ENCODE measurements at regions not wholly inside any gene's neighbourhood (a gene's known extent, or its start where the extent isn't known, plus 50 kb on each side); places are given as distances from the start of the nearest gene placed in this dataset.
"Not testable (repeated sequence)": the region's sequence is repeated elsewhere in the genome, so short reads cannot be mapped to it uniquely, and the experiment has no call there.

DNA sequence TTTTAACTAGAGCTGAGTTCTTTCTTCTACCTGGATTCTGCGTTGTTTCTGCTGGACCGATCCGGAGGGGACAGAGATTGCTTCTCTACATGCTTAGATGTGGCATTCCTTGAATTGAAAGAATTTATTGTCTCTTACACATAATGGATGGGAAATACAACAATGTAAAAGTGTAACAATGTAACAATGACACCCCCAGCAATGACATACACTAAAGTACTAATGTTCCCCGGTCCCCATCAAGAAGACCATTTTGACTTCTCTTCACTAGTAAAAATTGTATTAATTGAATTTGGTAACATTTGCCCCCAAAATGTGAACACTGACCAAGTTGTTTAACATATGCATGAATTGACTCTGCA is 760.2 kb downstream of the TAF11L14 start:
- H3K9me3 ChIP-seq (ENCODE audit: control insufficient read depth in 3 of 3, low read length in 3 of 3): no peaks in the 10 kb centered on the region

GRCh38 chr5:18395126-18396110 is 761.2 kb downstream of the TAF11L14 start:
- no peaks in the 10 kb centered on the region for H3K4me1 ChIP-seq (ENCODE audit: control insufficient read depth in 3 of 3, insufficient read depth in 3 of 3, low read length in 3 of 3)
- no peak overlapping the region for H3K27ac ChIP-seq (ENCODE audit: low read depth, low read length)
- H3K9me3 ChIP-seq (ENCODE audit: control insufficient read depth in 3 of 3, low read length in 3 of 3): no peaks in the 10 kb centered on the region
- H3K36me3 ChIP-seq (ENCODE audit: control insufficient read depth in 3 of 3, insufficient read depth in 3 of 3, low read length in 3 of 3): no peaks in the 10 kb centered on the region
- no peaks in the 10 kb centered on the region for H3K27me3 ChIP-seq (ENCODE audit: control insufficient read depth in 3 of 3, insufficient read depth in 3 of 3, low read length in 3 of 3)
- no peak overlapping the region for H3K4me3 ChIP-seq (ENCODE audit: low read length in 3 of 3)
- no peak overlapping the region for H3K9ac ChIP-seq (ENCODE audit: low read depth in 1 of 3, low read length in 3 of 3)

More for the DNA sequence above, 760.2 kb downstream of the TAF11L14 start:
- Histone ChIP-seq H3K27ac (ENCODE audit: low read depth, low read length) (no peak overlapping the region), H3K4me1 (ENCODE audit: control insufficient read depth in 3 of 3, insufficient read depth in 3 of 3, low read length in 3 of 3) (no peaks in the 10 kb centered on the region), H3K9ac (ENCODE audit: low read depth in 1 of 3, low read length in 3 of 3) (no peak overlapping the region), H3K27me3 (ENCODE audit: control insufficient read depth in 3 of 3, insufficient read depth in 3 of 3, low read length in 3 of 3) (no peaks in the 10 kb centered on the region), H3K4me3 (ENCODE audit: low read length in 3 of 3) (no peak overlapping the region), H3K36me3 (ENCODE audit: control insufficient read depth in 3 of 3, insufficient read depth in 3 of 3, low read length in 3 of 3) (no peaks in the 10 kb centered on the region)

GRCh38 chr5:18397371-18397770 is 763.1 kb downstream of the TAF11L14 start:
- Histone ChIP-seq H3K27ac (ENCODE audit: low read depth, low read length) (no peak overlapping the region), H3K27me3 (ENCODE audit: control insufficient read depth in 3 of 3, insufficient read depth in 3 of 3, low read length in 3 of 3) (no peaks in the 10 kb centered on the region)

GRCh38 chr5:18397891-18398290 is 763.6 kb downstream of the TAF11L14 start:
- Histone ChIP-seq H3K4me1 (ENCODE audit: control insufficient read depth in 3 of 3, insufficient read depth in 3 of 3, low read length in 3 of 3) (no peaks in the 10 kb centered on the region), H3K4me3 (ENCODE audit: low read length in 3 of 3) (no peak overlapping the region), H3K27ac (ENCODE audit: low read depth, low read length) (no peak overlapping the region), H3K27me3 (ENCODE audit: control insufficient read depth in 3 of 3, insufficient read depth in 3 of 3, low read length in 3 of 3) (no peaks in the 10 kb centered on the region), H3K9me3 (ENCODE audit: control insufficient read depth in 3 of 3, low read length in 3 of 3) (no peaks in the 10 kb centered on the region), H3K9ac (ENCODE audit: low read depth in 1 of 3, low read length in 3 of 3) (no peak overlapping the region), H3K36me3 (ENCODE audit: control insufficient read depth in 3 of 3, insufficient read depth in 3 of 3, low read length in 3 of 3) (no peaks in the 10 kb centered on the region)

More at GRCh38 chr5:18397371-18397770, 763.1 kb downstream of the TAF11L14 start:
- Histone ChIP-seq H3K4me1 (ENCODE audit: control insufficient read depth in 3 of 3, insufficient read depth in 3 of 3, low read length in 3 of 3) (no peaks in the 10 kb centered on the region), H3K4me3 (ENCODE audit: low read length in 3 of 3) (no peak overlapping the region), H3K9me3 (ENCODE audit: control insufficient read depth in 3 of 3, low read length in 3 of 3) (no peaks in the 10 kb centered on the region), H3K9ac (ENCODE audit: low read depth in 1 of 3, low read length in 3 of 3) (no peak overlapping the region), H3K36me3 (ENCODE audit: control insufficient read depth in 3 of 3, insufficient read depth in 3 of 3, low read length in 3 of 3) (no peaks in the 10 kb centered on the region)

DNA sequence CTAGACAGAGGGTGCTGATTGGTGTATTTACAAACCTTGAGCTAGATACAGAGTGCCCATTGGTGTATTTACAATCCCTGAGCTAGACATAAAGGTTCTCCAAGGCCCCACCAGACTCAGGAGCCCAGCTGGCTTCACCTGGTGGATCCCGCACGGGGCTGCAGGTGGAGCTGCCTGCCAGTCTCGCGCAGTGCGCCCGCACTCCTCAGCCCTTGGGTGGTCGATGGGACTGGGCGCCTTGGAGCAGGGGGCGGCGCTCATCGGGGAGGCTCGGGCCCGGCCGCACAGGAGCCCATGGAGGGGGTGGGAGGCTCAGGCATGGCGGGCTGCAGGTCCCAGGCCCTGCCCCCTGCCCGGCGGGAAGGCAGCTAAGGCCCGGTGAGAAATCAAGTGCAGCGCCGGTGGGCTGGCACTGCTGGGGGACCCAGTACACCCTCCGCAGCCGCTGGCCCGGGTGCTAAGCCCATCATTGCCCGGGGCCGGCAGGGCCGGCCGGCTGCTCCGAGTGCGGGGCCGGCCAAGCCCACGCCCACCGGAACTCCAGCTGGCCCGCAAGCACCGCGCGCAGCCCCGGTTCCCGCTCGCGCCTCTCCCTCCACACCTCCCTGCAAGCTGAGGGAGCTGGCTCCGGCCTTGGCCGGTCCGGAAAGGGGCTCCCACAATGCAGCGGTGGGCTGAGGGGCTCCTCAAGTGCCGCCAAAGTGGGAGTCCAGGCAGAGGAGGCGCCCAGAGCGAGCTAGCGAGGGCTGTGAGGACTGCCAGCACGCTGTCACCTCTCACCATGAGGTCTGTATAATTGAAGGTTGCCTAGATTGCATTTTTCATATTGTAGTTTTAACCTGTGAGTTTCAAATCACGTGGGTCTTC is 765.4 kb downstream of the TAF11L14 start:
- H3K27me3 ChIP-seq (ENCODE audit: control insufficient read depth in 3 of 3, insufficient read depth in 3 of 3, low read length in 3 of 3); H3K4me1 ChIP-seq (ENCODE audit: control insufficient read depth in 3 of 3, insufficient read depth in 3 of 3, low read length in 3 of 3); H3K9ac ChIP-seq (ENCODE audit: low read depth in 1 of 3, low read length in 3 of 3); H3K27ac ChIP-seq (ENCODE audit: low read depth, low read length); H3K9me3 ChIP-seq (ENCODE audit: control insufficient read depth in 3 of 3, low read length in 3 of 3); H3K36me3 ChIP-seq (ENCODE audit: control insufficient read depth in 3 of 3, insufficient read depth in 3 of 3, low read length in 3 of 3); H3K4me3 ChIP-seq (ENCODE audit: low read length in 3 of 3): not testable (repeated sequence)

- no peaks in the 10 kb centered on the region for H3K9me3 ChIP-seq (ENCODE audit: control insufficient read depth in 3 of 3, low read length in 3 of 3)
- H3K9ac ChIP-seq (ENCODE audit: low read depth in 1 of 3, low read length in 3 of 3): no peak overlapping the region
- no peaks in the 10 kb centered on the region for H3K4me1 ChIP-seq (ENCODE audit: control insufficient read depth in 3 of 3, insufficient read depth in 3 of 3, low read length in 3 of 3)
- no peak overlapping the region for H3K4me3 ChIP-seq (ENCODE audit: low read length in 3 of 3)
- no peaks in the 10 kb centered on the region for H3K36me3 ChIP-seq (ENCODE audit: control insufficient read depth in 3 of 3, insufficient read depth in 3 of 3, low read length in 3 of 3)
- no peaks in the 10 kb centered on the region for H3K27me3 ChIP-seq (ENCODE audit: control insufficient read depth in 3 of 3, insufficient read depth in 3 of 3, low read length in 3 of 3)
- H3K27ac ChIP-seq (ENCODE audit: low read depth, low read length): no peak overlapping the region
Measured at GRCh38 chr5:18403141-18403540, 768.9 kb downstream of the TAF11L14 start.

DNA sequence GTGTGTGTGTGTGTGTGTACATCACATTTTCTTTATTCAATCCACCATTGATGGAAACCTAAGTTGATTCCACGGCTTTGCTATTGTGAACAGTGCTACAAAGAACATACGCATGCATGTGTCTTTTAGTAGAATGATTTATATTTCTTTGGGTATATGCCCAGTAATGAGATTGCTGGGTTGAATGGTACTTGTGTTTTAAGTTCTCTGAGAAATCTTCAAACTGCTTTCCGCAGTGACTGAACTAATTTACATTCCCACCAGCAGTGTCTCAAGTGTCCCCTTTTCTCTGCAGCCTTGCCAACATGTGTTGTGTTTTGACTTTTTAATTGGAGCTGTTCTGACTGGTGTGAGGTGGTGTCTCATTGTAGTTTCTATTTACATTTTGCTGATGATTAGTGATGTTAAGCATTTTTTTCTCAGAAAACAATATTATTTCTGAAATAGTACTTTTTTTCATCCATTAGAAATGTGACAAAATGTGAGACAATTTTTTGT is 769.7 kb downstream of the TAF11L14 start:
- H3K27ac ChIP-seq (ENCODE audit: low read depth, low read length): no peak overlapping the region
- no peaks in the 10 kb centered on the region for H3K4me1 ChIP-seq (ENCODE audit: control insufficient read depth in 3 of 3, insufficient read depth in 3 of 3, low read length in 3 of 3)
- no peak overlapping the region for H3K9ac ChIP-seq (ENCODE audit: low read depth in 1 of 3, low read length in 3 of 3)
- no peaks in the 10 kb centered on the region for H3K36me3 ChIP-seq (ENCODE audit: control insufficient read depth in 3 of 3, insufficient read depth in 3 of 3, low read length in 3 of 3)
- H3K4me3 ChIP-seq (ENCODE audit: low read length in 3 of 3): no peak overlapping the region
- no peaks in the 10 kb centered on the region for H3K27me3 ChIP-seq (ENCODE audit: control insufficient read depth in 3 of 3, insufficient read depth in 3 of 3, low read length in 3 of 3)
- H3K9me3 ChIP-seq (ENCODE audit: control insufficient read depth in 3 of 3, low read length in 3 of 3): no peaks in the 10 kb centered on the region

DNA sequence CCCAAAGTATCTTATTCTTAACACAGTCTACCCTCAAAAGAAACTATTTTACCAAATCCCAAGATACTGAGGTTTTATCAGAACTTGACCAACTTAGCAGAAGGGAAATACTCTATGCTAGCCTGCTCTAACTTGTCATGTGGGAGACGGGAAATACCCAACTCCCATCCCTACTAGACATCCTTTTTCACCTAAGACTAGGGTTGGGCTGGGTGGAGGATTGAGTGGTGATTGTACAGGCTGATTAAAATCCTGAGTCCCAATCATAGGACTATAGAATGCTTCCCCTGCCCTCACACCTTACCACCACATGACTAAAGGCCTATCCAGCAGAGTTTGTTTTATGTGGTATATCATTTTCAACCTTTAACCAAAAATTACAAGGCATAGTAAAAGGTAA is 786.5 kb downstream of the TAF11L14 start:
- H3K4me3 ChIP-seq (ENCODE audit: low read length in 3 of 3): no peak overlapping the region
- H3K9me3 ChIP-seq (ENCODE audit: control insufficient read depth in 3 of 3, low read length in 3 of 3): no peaks in the 10 kb centered on the region
- H3K4me1 ChIP-seq (ENCODE audit: control insufficient read depth in 3 of 3, insufficient read depth in 3 of 3, low read length in 3 of 3): no peaks in the 10 kb centered on the region
- H3K27me3 ChIP-seq (ENCODE audit: control insufficient read depth in 3 of 3, insufficient read depth in 3 of 3, low read length in 3 of 3): no peaks in the 10 kb centered on the region
- no peak overlapping the region for H3K9ac ChIP-seq (ENCODE audit: low read depth in 1 of 3, low read length in 3 of 3)
- H3K27ac ChIP-seq (ENCODE audit: low read depth, low read length): no peak overlapping the region
- H3K36me3 ChIP-seq (ENCODE audit: control insufficient read depth in 3 of 3, insufficient read depth in 3 of 3, low read length in 3 of 3): no peaks in the 10 kb centered on the region

DNA sequence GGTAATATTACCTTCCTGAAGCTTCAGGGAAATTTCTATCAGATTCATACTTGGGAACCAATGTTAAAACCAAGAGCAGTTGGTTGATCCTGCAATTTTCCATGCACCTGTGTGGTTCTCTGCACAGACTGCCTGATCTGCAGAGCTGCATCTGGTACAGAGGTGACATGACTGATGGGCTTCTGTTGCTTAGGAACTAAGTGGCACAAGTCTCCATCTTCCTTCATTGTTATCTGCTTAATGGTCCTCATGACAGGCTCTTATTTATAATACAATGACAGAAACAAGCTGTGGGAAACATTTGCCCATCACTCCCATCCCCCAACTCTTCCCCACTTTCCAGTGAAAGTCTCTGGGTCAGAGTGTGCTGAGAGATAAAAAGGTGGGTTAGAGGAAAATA is 799.1 kb downstream of the TAF11L14 start:
- no peaks in the 10 kb centered on the region for H3K36me3 ChIP-seq (ENCODE audit: control insufficient read depth in 3 of 3, insufficient read depth in 3 of 3, low read length in 3 of 3)
- H3K27me3 ChIP-seq (ENCODE audit: control insufficient read depth in 3 of 3, insufficient read depth in 3 of 3, low read length in 3 of 3): no peaks in the 10 kb centered on the region

GRCh38 chr5:18438126-18438525 is 803.9 kb downstream of the TAF11L14 start:
- H3K4me3 ChIP-seq (ENCODE audit: low read length in 3 of 3): no peak overlapping the region
- H3K9me3 ChIP-seq (ENCODE audit: control insufficient read depth in 3 of 3, low read length in 3 of 3): no peaks in the 10 kb centered on the region
- no peaks in the 10 kb centered on the region for H3K4me1 ChIP-seq (ENCODE audit: control insufficient read depth in 3 of 3, insufficient read depth in 3 of 3, low read length in 3 of 3)
- H3K36me3 ChIP-seq (ENCODE audit: control insufficient read depth in 3 of 3, insufficient read depth in 3 of 3, low read length in 3 of 3): no peaks in the 10 kb centered on the region
- H3K27ac ChIP-seq (ENCODE audit: low read depth, low read length): no peak overlapping the region
- H3K9ac ChIP-seq (ENCODE audit: low read depth in 1 of 3, low read length in 3 of 3): no peak overlapping the region
- no peaks in the 10 kb centered on the region for H3K27me3 ChIP-seq (ENCODE audit: control insufficient read depth in 3 of 3, insufficient read depth in 3 of 3, low read length in 3 of 3)

More for the DNA sequence above, 799.1 kb downstream of the TAF11L14 start:
- Histone ChIP-seq H3K4me3 (ENCODE audit: low read length in 3 of 3) (no peak overlapping the region), H3K9ac (ENCODE audit: low read depth in 1 of 3, low read length in 3 of 3) (no peak overlapping the region), H3K27ac (ENCODE audit: low read depth, low read length) (no peak overlapping the region), H3K4me1 (ENCODE audit: control insufficient read depth in 3 of 3, insufficient read depth in 3 of 3, low read length in 3 of 3) (no peaks in the 10 kb centered on the region), H3K9me3 (ENCODE audit: control insufficient read depth in 3 of 3, low read length in 3 of 3) (no peaks in the 10 kb centered on the region)
